T-helper 1 cell treated with Interleukin-12 subunit alpha and Interleukin-12 subunit beta and Interleukin-4 antibody, amounts not matched to agents 30 ng/mL and 1 ng/mL, for 36 hours (primary cell): ENCODE measurements at regions not wholly inside any gene's neighbourhood (a gene's known extent, or its start where the extent isn't known, plus 50 kb on each side); places are given as distances from the start of the nearest gene placed in this dataset.
"Not testable (repeated sequence)": the region's sequence is repeated elsewhere in the genome, so short reads cannot be mapped to it uniquely, and the experiment has no call there.

ENCODE experiments used
- intact Hi-C: fragments of 100-400 bp; cut with micrococcal nuclease; formaldehyde crosslinking; loops from one replicate; pipeline ENCODE4 v1.15.1; 2024

DNA sequence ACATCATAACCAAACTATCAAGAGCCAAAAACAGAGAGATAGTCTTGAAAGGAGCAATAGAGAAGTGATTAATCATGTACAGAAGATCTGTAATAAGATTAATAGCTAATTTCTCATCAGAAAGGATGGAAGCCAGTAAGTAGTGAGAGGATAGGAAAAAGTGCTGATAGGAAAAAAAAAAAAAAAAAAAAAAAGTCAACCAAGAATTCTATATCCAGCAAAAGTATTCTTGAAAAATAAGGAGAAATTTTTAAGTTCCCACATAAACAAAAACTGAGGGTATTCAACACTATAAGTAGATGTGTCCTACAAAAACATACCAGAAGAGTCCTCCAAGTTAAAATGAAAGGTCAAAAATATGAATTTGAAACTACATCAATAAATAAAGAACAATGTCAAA, 218.7 kb upstream of the GPC6 start:
- intact Hi-C loops = loop anchor here (5.0 kb wide), 1 partner anchor 1351 kb away; no protein-coding TSS in a partner anchor

DNA sequence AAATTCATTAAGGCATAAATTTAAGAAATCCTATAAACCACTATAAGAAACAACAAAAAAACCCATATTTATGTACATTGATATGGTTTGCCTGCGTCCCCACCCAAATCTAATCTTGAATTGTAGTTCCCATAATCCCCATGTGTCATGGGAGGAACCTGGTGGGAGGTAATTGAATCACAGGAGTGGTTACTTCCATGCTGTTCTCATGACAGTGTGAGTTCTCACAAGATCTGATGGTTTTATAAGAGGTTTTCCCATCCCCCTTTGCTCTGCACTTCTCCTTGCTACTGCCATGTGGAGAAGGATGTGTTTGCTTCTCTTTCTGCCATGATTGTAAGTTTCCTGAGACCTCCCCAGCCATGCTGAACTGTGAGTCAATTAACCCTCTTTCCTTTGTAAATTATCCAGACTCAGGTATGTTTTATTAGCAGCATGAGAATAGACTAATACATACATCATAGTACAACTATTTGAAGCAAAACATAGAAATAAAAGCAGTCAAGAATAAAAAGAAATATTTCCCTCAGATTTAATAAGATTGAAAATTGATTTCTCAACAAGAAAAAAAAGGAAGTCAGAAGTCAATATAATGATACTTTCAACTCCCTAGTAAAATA, 209.0 kb upstream of the GPC6 start:
- intact Hi-C loops = no loop called here

DNA sequence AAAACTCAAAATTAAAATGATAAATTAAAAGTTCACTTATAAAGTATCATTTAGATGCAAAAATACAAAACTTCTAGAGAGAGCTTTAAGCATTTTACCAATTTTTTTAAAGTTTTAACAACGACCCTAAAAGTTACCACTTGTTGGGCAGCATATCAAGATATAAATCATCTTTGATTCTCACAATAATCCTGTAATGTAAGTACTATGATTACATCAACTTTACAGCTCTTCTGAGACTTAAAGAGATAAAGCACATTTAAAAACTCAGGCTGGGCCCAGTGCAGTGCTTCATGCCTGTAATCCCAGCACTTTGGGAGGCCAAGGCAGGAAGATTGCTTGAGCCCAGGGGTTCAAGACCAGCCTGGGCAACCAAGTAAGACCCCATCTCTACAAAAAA, 202.7 kb upstream of the GPC6 start:
- intact Hi-C loops = no loop called here

DNA sequence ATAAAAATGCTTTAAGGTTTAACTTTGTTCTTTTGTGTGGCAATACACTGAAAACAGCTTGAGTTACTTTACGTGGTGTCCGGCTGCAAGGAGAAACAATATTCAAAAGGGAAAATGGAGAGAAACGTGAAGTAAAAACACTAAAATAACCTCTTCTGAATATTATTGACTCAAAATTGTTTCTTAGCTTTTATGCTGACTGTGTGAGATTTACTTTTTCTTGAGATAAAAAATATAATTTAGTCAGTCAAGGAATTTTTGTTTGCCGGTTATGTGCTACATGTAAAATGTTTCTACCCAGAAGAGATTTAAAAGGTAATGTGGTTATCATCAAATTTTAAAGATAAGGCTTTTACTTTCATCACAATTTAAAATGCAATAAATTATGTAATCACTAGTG, 200.6 kb upstream of the GPC6 start:
- intact Hi-C loops = no loop called here

DNA sequence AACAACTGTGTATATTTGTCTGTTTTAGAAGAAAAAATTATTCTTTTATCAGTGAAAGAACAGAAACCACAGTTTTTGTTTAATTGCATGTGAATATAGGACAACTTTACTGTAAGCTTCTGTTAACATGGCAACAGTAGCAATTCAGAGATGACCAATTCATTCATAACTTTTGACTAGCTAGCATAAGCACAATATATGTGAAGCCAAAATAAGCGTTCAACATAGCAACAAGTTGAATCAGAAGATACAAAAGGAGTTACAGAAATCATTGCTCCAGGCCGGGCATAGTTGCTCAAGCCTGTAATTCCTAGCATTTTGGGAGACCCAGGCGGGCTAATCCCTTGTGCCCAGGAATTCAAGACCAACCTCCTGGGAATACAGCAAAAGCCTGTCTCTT, 197.1 kb upstream of the GPC6 start:
- intact Hi-C loops = no loop called here

DNA sequence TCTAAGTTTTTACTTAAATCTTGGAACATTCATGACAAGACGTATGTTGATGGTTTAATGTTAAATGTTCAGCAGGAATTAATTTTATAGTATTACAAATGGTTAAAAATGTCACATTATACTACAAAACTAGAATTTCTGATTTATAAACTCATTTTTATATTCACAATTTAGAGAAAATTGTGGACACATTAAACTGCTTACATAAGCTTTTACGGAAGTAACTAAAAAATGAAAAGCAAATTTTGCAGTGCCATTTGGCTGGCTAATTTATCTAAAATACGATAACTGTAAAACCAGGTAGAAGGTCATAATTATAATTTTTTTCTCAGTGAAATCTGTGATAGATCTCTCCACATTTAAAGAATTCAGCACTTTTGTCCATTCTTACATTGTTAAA, 190.2 kb upstream of the GPC6 start:
- intact Hi-C loops = no loop called here

DNA sequence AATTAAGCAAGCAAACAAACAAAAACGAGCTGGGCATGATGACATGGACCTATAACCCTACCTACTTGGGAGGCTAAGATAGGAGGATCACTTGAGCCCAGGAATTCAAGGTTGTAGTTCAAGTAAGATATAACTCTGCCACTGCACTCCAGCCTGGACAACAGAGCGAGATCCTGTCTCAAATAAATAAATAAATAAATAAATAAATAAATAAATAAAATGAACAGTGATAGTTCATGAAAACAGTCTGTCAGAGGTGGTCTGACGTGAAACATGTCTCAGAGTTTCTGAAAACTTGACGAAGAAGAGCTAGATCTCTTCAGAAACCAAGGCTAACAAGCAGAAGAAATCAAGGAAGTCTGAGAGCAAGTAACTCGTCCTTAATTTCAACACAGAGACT, 188.8 kb upstream of the GPC6 start:
- intact Hi-C loops = no loop called here

DNA sequence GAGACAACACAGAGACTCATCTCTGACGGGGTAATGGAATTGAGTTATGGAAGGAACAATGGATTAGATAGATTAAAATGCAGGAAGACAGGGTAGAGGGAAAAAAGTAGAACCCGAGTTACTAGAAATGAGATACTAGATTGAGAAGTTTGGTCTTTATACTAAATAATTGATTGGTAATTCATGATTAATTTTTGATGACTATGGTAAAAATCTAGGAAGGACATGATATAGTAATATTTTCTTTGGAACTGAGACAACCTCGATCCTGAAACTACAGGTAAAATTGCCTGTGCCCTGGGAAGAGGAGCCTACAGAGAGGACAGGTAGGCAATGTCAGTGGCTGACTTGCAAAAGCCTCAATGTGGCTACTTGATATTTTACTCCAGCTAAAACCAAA, 188.4 kb upstream of the GPC6 start:
- intact Hi-C loops = no loop called here

DNA sequence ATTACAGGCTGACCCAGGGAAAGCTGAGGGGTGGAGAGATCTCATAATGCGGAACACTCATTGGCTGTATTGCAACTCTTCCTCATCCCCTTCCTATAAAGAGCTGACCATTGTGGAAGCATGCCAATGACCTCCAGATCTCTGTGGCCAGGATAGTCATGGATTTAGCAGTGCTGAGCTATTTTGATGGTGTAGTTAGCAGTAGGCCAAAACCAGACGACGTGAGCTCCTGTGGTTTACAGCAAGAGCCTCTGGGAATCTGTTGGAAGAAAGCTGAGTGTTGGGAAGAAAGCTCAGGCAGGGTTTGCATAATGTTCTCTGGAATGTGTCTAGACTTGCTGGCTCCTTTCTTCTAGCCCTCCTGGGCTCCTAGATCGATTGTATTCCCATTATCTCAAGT, 187.5 kb upstream of the GPC6 start:
- intact Hi-C loops = no loop called here

DNA sequence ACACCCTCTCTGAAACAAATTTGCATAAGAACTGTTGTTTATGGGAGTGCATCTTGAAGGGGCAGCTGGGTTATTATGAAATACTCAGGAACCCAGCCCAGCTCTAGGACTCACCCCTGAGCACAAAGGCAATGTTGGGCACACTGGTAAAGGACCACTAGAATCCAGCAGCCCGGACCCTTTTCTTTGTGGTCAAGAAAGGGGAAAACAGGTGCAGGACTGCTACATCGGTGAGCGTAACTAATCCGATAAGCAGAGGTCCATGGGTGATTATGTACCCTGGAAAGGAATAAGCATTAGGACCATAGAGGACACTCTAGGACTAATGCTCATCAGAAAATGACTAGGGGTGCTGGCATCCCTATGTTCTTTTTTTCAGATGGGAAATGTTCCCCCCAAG, 185.0 kb upstream of the GPC6 start:
- intact Hi-C loops = not testable (repeated sequence)

DNA sequence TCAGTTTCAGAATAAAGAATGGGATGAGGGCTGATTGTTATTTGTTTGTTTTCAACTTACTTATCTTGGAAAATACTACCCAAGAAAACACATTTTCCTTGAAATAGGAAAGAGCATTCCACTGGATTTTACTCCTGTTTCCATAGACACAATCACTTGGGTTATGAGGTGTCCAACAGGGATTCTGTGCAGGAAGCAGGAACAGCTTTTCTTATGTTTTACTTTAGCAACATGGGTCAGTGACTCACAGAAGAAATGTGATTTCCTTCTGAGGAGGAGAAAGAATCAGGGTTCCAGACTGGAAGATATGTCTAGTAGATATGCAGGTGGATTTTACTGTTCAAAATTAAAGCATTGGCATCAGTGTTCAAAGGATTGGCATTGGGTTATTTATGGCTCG, 180.8 kb upstream of the GPC6 start:
- intact Hi-C loops = no loop called here

DNA sequence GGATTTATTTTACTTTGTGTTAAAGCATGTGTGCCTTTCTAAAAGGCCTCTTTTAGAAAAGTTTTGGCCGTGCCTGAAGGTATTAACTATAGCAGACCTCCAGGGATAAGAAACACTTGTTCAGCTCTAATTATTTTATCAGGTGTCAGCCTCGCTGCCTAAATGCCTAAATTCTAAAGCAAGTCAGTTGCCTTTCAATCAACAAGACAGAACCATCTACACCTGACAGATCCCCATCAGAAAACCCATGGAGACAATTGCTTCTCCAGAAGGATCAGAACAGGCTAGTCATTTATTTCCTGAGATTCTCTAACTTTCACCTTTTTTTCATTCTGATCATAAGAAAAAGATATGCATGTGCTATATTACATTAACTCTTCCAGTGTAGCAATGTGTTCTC, 171.4 kb upstream of the GPC6 start:
- intact Hi-C loops = no loop called here

DNA sequence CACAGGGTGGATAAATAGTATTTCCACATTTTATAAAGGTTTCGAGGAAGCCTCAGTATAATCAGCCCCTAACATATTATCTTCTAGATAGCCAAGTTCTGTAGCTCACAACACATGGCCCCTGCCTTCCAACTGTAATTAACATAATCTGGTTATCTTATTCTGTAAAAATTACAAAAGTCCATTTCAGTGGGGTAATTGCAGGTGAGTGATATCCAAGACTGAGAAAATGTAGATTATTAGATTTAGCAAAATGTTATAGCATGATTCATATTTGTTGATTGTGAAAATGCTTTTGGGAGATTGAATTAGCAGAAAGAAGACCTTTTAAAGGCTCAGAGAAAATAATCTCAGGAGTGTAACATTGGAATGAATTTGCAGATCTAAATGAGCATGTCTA, 168.3 kb upstream of the GPC6 start:
- intact Hi-C loops = no loop called here

DNA sequence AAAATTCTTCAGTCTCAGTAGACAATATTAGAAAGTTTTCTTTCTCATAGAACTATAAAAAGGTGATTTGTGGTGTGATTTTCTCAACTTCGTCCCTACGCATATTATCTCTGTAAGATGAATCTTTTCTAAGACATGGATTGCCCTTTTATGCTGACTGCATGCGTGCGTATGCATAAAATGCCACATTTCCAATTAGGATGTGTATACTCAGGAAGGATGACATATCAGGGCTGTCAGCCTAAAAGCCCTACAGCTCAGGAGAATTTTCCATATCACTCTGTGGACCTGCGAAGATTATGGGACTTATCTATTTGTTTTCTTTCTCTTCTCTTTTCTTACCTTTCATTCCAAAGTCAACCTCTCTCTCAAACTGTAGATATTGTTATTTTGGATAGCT, 166.5 kb upstream of the GPC6 start:
- intact Hi-C loops = no loop called here

DNA sequence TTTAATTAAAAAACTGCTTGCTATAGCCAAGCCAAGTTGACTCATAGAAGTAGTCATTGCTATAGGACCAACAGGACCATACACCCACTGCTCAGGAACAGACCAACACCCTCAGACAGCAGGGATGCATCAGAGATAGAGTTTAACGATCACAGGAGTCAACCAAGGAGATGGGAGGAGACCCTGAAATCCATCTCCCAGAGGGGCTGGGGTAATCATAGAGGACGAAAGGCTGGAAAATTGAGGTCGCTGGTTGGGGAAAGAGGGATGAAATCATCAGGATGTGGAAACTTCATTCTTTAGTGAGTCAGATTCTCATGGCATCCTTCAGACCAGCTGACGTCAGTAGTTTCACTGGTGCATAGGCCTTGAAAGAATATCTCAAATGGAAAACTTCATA, 160.4 kb upstream of the GPC6 start:
- intact Hi-C loops = no loop called here

DNA sequence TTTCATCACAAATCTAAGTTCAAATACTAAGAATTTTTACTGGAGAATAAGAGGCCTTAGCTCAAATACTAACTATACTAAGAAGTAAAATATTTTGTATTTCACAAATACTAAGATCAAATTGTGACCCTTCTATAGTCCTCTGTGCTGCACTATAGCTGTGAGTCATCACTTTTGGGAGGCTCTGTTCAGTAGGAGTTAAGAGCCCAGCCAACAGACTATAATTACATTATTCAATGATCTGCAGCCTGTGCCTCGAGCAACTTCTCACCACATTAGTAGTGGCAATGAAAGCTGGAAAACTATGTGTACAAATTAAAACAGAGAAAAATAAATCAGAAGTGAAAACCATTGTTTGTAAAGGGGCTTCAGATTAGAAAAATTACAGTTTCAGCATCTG, 147.3 kb upstream of the GPC6 start:
- intact Hi-C loops = no loop called here

DNA sequence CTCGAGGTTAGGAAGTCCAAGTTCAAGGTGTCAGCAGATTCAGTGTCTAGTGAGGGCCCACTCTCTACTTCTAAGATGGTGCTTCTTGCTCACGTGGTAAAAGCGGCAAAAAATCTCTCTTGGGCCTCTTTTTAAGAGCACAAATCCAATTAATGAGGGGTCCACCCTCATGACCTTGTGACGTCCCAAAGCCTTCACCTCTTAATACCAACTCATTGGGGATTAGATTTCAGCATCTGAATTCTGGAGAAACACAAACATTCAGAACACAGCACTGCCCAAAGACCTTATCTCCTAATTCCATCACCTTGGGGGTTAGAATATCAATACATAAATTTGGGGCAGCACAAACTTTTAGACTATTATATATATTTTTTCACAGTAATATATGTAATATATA, 146.4 kb upstream of the GPC6 start:
- intact Hi-C loops = no loop called here

DNA sequence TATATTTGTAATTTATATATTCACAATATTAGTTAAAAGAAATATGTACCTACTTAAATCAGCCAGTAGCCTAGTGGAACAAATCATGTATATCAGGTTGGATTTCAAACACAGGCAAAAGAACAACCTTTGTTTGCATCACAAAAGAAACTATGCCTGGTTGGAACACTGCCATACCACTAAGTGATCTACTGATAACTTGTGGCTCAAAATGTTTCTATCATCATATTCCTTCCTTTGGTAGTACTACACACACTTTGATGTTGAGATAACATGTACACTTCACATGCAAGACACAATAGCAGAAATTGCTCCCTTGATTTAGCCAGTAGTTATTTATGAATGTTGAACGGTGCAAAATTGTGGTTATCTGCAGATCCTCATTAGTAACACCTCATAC, 146.0 kb upstream of the GPC6 start:
- intact Hi-C loops = no loop called here

DNA sequence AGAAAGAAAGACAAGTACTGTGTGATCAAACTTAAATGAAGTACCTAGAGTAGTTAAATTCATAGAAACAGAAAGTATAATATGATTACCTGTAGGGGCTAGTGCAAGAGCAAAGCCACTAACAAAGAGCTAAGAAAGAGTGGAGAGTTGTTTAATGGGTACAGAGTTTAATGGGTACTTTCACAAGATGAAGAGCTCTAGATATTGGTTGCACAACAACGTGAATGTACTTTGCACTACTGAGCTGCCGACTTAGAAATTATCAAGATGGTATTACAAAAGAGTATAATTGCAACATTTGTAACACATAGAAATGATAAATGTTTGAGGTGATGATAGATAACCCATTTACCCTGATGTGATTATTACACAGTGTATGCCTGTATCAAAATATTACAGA, 140.3 kb upstream of the GPC6 start:
- intact Hi-C loops = no loop called here

DNA sequence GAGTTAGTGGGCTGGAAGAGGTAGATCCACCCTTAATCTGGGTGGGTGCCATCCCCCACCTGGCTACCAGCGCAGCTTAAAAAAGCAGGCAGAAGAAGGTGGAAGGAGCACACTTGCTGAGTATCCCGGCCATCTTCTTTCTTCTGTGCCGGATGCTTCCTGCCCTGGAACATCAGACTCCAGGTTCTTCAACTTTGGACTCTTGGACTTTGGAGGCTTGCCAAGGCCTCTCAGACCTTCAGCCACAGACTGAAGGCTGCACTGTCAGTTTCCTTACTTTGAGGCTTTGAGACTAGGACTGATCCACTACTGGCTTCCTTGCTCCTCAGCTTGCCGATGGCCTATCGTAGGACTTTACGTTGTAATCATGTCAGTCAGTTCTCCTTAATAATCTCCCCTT, 127.6 kb upstream of the GPC6 start:
- intact Hi-C loops = no loop called here

DNA sequence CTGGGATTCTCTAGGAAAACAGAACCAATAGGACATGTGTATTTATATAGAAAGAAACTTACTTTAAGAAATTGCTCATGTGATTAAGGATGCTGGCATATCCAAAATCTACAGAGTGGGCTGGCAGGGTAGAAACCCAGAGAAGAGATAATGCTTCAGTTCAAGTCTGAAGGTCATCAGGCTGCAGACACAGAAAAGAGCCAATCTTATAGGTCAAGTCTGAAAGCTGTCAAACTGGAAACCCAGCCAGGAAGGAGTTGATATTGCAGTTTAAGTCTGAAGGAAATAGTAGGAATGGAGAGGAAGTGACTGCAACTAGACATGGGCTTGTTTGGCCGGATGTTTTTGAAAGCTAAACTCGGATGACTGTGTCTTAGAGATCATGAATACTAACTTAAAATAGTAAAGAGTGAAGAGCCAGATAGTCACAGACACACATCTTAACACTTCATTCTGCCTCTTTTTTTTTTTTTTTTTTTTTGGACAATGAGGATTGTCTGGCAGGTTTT, 125.3 kb upstream of the GPC6 start:
- intact Hi-C loops = no loop called here

DNA sequence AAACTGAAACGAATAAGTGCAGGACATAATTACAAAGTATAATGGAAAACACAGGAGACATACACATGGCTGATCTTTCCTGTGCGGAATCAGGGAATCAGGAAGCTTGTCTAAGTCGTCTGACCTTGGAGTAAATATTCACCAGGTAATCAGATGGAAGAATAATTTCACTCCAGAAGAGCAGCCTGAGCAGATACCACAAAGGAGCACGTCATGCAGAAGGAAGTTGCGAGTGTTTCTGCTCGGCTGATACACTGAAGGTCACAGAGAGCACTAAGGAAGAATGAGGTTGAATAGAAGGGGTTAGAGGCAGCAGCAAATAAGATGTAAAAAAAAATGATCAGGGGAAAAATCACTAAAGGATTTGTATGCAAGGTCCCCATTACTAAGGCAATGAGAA, 122.3 kb upstream of the GPC6 start:
- intact Hi-C loops = no loop called here

DNA sequence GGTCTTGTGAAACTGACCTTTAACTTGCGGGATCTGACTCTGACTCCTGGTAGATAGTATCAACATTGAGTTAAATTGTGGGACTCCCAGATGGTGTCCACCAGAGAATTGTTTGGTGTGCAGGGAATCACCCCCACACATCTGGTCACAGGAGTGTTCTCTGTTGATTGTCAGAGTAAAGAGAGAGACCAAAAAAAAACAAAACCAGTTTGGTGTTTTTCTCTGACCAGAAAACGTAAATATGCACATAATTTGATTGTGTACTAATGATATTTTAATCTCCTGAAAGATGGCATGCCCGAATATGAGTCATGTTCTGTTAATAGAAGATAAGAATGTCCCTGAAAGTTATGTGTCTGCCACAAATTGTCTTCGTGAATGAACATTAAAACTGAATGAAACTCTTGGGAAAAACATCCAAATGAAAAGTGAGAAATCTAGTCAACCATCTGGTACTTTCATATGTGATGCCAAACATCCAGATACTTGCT, 118.5 kb upstream of the GPC6 start:
- intact Hi-C loops = no loop called here

DNA sequence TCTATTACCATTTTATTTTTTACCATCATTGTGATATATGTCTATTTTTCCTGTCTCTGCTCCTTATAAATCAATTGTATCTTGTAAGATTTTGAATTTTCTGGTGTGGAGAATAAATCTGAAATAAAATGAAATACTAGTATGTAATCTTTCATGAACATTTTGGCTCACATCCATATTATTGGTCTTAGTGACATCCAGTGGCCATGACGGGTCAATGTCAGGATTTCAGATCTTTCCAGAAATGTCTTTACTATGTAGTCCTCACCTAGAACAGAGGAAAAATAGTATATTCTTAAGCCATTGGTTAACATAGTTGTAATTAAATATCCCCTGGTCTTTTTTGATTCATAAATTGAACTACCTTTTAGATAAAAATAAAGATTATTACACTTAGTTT, 109.8 kb upstream of the GPC6 start:
- intact Hi-C loops = no loop called here
